ENCODE measurements at regions not wholly inside any gene's neighbourhood (a gene's known extent, or its start where the extent isn't known, plus 50 kb on each side); places are given as distances from the start of the nearest gene placed in this dataset.

GRCh38 chr6:113375950-113376846 lies 480.9 kb upstream of the MARCKS start:
- no peak overlapping the region for H3K27ac ChIP-seq
- no peak for DNase-seq (ENCODE audit: low spot score)
- no peak for TF ChIP-seq CTCF (IDR thresholded peaks at IDR 0.05)
- H3K4me3 ChIP-seq, result no peak overlapping the region

DNA sequence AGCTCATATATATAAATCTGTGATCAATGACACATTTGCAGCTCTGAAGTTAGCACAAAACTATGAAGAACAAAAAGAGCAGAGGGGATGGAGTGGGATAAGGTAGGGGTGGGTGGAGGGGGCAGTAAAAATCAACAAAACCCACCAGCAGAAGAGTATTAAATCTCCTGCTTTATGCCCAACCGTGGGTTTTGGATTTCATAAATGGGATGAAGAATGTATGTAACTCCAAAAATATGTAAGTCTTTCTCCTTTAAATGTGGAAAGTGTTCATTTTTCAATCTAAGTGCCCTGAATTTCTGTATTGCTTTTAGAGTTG lies 480.3 kb upstream of the MARCKS start:
- Histone ChIP-seq H3K4me3 (no peak overlapping the region), H3K27ac (no peak overlapping the region)
- no peak for DNase-seq (ENCODE audit: low spot score)
- TF ChIP-seq CTCF (IDR thresholded peaks at IDR 0.05), result no peak

GRCh38 chr6:113377362-113377942 lies 479.7 kb upstream of the MARCKS start:
- no peak for TF ChIP-seq CTCF (IDR thresholded peaks at IDR 0.05)
- H3K27ac ChIP-seq, result no peak overlapping the region
- DNase-seq (ENCODE audit: low spot score), result no peak
- H3K4me3 ChIP-seq, result no peak overlapping the region

- Histone ChIP-seq H3K27ac (no peak overlapping the region), H3K4me3 (no peak overlapping the region)
- no peak for DNase-seq (ENCODE audit: low spot score)
- no peak for TF ChIP-seq CTCF (IDR thresholded peaks at IDR 0.05)
Observed at GRCh38 chr6:113380591-113380990, 476.6 kb upstream of the MARCKS start.

DNA sequence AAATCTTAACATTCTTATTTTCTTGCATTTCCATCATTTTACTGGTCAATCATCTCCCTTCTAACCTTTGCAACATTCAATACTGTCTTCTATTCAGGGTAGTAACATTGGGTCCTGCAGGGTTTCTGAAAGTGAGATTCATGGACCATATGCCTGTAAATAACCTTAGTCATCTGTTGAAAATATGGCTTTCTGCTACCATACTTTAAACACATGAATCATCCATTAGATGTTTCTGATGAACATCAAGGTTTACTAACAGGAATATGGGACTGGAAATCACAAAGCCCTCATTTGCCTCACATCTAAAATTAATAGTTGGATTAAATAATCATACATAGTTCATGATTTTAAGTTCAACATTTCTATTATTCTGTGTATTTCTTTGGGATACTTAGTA lies 475.9 kb upstream of the MARCKS start:
- TF ChIP-seq CTCF (IDR thresholded peaks at IDR 0.05), result no peak
- no peak for DNase-seq (ENCODE audit: low spot score)
- no peak overlapping the region for H3K4me3 ChIP-seq

DNA sequence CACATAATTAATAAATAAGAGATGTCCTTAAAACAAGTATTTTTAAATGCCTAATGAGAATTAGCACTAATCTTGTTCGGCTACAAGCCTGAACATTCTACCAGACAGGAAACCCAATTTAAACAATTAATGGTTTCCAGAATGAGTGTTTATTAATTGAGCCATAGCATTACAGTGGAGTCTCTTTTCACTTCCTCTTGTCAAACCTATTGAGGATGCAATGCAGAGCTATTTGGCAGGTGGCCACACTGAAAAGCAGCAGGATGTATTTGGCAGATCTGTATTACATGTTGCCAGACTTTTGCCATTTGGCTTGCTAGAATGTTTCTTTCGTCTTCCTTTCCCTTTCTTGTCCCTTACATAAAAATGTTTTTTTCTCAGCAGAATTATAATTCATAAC lies 475.2 kb upstream of the MARCKS start:
- H3K27ac ChIP-seq, result no peak overlapping the region
- TF ChIP-seq CTCF (IDR thresholded peaks at IDR 0.05), result no peak
- no peak overlapping the region for H3K4me3 ChIP-seq
- no peak for DNase-seq (ENCODE audit: low spot score)

More for the DNA sequence above, 475.9 kb upstream of the MARCKS start:
- no peak overlapping the region for H3K27ac ChIP-seq

DNA sequence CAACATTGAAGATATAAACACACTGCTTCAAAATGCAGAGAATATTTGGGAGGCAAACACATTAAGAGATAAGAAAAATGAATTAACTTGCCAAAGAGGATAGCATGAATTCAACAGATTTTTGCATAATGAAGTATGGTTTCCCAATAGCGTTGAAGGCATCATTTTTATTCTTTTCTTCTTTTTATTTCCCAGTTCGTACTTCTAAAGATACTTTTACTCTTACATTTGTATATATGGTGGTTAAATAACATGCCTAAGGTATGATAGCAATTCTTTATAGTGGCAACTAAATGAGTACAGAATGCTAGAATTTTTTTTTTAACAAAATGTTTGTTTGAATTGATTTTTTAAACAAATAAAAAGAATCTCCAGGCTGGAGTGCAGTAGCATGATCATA lies 473.4 kb upstream of the MARCKS start:
- no peak for TF ChIP-seq CTCF (IDR thresholded peaks at IDR 0.05)
- no peak for DNase-seq (ENCODE audit: low spot score)
- Histone ChIP-seq H3K27ac (no peak overlapping the region), H3K4me3 (no peak overlapping the region)
